LNCAP (cell line): ENCODE measurements at regions not wholly inside any gene's neighbourhood (a gene's known extent, or its start where the extent isn't known, plus 50 kb on each side); places are given as distances from the start of the nearest gene placed in this dataset.

ENCODE experiments used
- CTCF ChIP-seq: fragments of 450-650 bp; IDR thresholded peaks from 2 replicates; pipeline ENCODE4 v1.5.1; 2017; ENCODE audit warnings: mild to moderate bottlenecking

- TF ChIP-seq CTCF: no peak
Measured at GRCh38 chr9:73911804-73912203, 585.3 kb upstream of the RORB start.

DNA sequence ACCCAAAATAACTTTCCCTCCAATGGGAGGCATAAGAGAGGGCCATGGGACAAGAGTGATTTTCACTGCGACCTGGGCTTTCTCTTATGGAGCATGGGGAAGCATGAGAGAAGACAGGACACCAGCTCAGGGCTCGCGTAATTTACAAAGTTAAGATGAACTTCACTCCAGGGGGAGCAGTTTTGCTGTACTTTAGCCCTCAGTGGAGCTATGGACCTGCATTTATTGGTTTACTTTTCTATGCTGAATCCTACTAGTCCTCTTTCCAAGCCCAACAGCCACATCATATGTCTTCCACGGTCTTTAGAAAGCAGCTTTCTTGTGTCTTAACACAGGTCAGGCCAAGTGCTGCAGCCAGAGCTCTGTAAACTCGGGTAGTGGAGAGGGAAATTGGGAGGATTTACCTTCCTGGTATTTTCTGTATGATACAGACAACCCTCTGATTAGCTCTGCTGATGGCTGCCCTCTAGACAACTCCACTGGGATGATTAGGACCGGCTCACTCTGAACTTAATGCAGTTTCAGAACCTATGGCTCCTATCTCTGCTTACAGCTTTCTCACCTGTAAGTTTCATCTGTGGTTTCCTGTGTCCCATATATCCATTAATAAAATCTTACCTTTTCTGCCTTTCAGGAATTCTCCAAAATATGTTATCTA is 581.0 kb upstream of the RORB start:
- peak; percentile 13; the same call in 1 of the 2 replicates for TF ChIP-seq CTCF

DNA sequence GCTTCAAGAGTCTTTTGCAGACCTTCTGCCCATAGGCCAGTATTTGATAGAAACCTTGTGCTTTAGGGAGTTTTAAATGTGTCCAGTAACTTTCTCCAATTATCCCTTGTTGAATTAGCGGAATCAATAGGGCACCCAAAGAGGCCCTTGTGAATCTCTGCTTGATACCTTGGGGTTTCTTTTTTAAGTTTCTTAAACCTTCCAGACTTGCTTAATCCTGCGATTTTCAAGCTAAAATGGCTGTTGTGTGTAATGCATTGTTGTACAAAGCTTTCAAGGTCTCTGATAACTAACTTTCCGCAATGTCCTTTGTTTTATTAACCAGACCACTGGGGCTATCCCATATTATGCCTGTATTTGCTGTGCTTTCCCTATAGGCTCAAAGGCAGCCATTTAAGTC is 577.4 kb upstream of the RORB start:
- no peak for TF ChIP-seq CTCF

GRCh38 chr9:73923796-73924195 is 573.3 kb upstream of the RORB start:
- no peak for TF ChIP-seq CTCF

DNA sequence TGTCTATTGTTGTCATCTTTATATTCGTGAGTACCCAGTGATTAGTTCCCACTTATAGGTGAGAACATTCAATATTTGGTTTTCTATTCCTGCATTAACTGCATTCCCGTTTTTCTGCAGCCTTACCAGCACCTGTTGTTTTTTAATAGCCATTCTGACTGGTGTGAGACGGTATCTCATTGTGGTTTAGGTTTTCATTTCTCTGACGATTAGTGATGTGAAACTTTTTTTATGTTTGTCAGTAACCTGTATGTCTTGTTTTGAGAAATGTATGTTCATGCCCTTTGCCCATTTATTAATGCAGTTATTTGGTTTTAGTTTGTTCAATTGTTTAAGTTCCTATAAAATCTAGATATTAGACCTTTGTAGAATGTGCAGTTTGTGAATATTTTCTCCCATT is 546.0 kb upstream of the RORB start:
- TF ChIP-seq CTCF: no peak

DNA sequence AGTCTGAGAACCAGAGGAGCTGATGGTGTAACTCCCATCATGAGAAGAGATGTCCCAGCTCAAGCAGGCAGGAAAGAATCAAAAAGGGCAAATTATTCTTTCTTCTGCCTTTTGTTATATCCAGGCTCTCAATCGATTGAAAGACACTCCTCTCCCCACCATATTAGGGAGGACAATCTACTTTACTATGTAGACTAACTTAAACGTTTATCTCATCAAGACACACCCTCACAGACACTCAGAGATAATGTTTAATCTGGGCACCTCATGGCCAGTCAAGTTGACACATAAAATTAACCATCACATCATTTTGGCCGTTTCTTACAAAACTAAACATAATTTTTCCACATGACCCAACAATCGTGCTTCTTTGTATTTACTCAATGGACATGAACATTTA is 534.3 kb upstream of the RORB start:
- TF ChIP-seq CTCF: no peak

GRCh38 chr9:73969936-73970335 is 527.2 kb upstream of the RORB start:
- no peak for TF ChIP-seq CTCF

DNA sequence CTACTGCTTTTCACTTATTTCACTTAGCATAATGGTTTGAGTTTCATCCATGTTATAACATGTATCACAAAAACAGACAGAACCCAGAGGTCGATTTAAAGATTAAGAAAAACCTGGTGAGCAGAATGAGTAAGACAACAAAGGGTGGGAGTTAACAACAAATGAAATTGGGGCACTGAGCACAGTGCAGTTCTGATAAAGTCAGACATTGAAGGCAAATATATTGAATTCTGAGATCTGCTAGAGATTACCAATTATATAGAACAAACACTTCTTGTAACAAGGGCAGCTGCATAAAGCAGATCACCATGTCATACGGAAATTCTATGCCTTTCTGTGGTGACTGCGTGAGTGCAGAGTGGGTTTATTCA is 517.3 kb upstream of the RORB start:
- no peak for TF ChIP-seq CTCF
